Liver (tissue), 8 donors: ENCODE measurements at regions not wholly inside any gene's neighbourhood (a gene's known extent, or its start where the extent isn't known, plus 50 kb on each side); places are given as distances from the start of the nearest gene placed in this dataset.

Experiments used
- DNase-seq: peaks from one replicate; pipeline ENCODE4 v3.0.0-alpha.2; 2017; ENCODE audit warnings: low spot score
- H3K27ac ChIP-seq, 2 donors: one replicate each; pipeline ENCODE4 v1.7.0; 2013; ENCODE audit warnings: inconsistent platforms in 2 of 2, low read length in 2 of 2, control low read depth in 1 of 2, low read depth in 1 of 2, mild to moderate bottlenecking in 1 of 2
- H3K27me3 ChIP-seq, 4 donors: one replicate each; pipeline versions ENCODE4 v1.6.1 to v1.7.0; 2013; ENCODE audit warnings: low read length in 3 of 4, inconsistent platforms in 1 of 4, mild to moderate bottlenecking in 1 of 4, moderate library complexity in 1 of 4; ENCODE audit not compliant: control insufficient read depth in 4 of 4, insufficient read depth in 4 of 4
- H3K36me3 ChIP-seq, 4 donors: one replicate each; pipeline versions ENCODE4 v1.6.1 to v1.7.0; 2013; ENCODE audit warnings: low read length in 3 of 4, mild to moderate bottlenecking in 3 of 4, low read depth in 1 of 4, moderate library complexity in 1 of 4; ENCODE audit not compliant: control insufficient read depth in 4 of 4, insufficient read depth in 3 of 4
- H3K4me1 ChIP-seq, 4 donors: one replicate each; pipeline versions ENCODE4 v1.6.1 to v1.7.0; 2013; ENCODE audit warnings: low read length in 3 of 4, mild to moderate bottlenecking in 3 of 4, moderate library complexity in 1 of 4; ENCODE audit not compliant: control insufficient read depth in 4 of 4, insufficient read depth in 4 of 4
- H3K4me3 ChIP-seq, 3 donors: one replicate each; pipeline versions ENCODE4 v1.6.1 to v1.7.0; 2013; ENCODE audit warnings: low read length in 3 of 3, control low read depth in 1 of 3, low read depth in 1 of 3, mild to moderate bottlenecking in 1 of 3
- H3K9ac ChIP-seq, 2 donors: one replicate each; pipeline ENCODE4 v1.7.0; 2013; ENCODE audit warnings: low read length in 2 of 2, mild to moderate bottlenecking in 2 of 2, moderate library complexity in 2 of 2, control low read depth in 1 of 2, low read depth in 1 of 2
- H3K9me3 ChIP-seq, 4 donors: one replicate each; pipeline versions ENCODE4 v1.6.1 to v1.7.0; 2013; ENCODE audit warnings: low read length in 3 of 4; ENCODE audit not compliant: control insufficient read depth in 4 of 4
- ATF3 ChIP-seq: IDR thresholded peaks from 2 replicates; pipeline ENCODE4 v1.6.1; 2016; ENCODE audit warnings: antibody characterized with exemption
- CTCF ChIP-seq: fragments of 150-350 bp; IDR thresholded peaks from 2 replicates; pipeline ENCODE4 v1.5.1; 2017; ENCODE audit warnings: improper control_type of control experiment, low read depth, low read length; ENCODE audit not compliant: missing input control
- EGR1 ChIP-seq, 2 donors: IDR thresholded peaks; 2 replicates each; pipeline ENCODE4 v1.6.1; 2016 to 2018; ENCODE audit warnings: antibody characterized with exemption in 2 of 2, low read depth in 2 of 2
- FOXA1 ChIP-seq: IDR thresholded peaks from 2 replicates; pipeline ENCODE4 v1.6.1; 2016; ENCODE audit warnings: antibody characterized with exemption
- FOXA2 ChIP-seq: IDR thresholded peaks from 2 replicates; pipeline ENCODE4 v1.6.1; 2016; ENCODE audit warnings: antibody characterized with exemption
- GABPA ChIP-seq, 2 donors: IDR thresholded peaks in 1 of 2; conservative IDR thresholded peaks in 1 of 2; 2 replicates each; pipeline ENCODE4 v1.6.1; 2016; ENCODE audit warnings: antibody characterized with exemption in 2 of 2, mild to moderate bottlenecking in 1 of 2, moderate library complexity in 1 of 2
- HNF4A ChIP-seq, 2 donors: conservative IDR thresholded peaks; 2 replicates each; pipeline ENCODE4 v1.6.1; 2016; ENCODE audit warnings: antibody characterized with exemption in 2 of 2, mild to moderate bottlenecking in 2 of 2
- HNF4G ChIP-seq: IDR thresholded peaks from 2 replicates; pipeline ENCODE4 v1.6.1; 2016; ENCODE audit warnings: antibody characterized with exemption
- JUND ChIP-seq, 2 donors: IDR thresholded peaks; 2 replicates each; pipeline ENCODE4 v1.6.1; 2016; ENCODE audit warnings: antibody characterized with exemption in 2 of 2
- MAX ChIP-seq: IDR thresholded peaks from 2 replicates; pipeline ENCODE4 v1.6.1; 2016; ENCODE audit warnings: antibody characterized with exemption
- NR2F2 ChIP-seq: IDR thresholded peaks from 2 replicates; pipeline ENCODE4 v1.6.1; 2016; ENCODE audit warnings: antibody characterized with exemption
- RAD21 ChIP-seq, 2 donors: IDR thresholded peaks; 2 replicates each; pipeline ENCODE4 v1.6.1; 2016; ENCODE audit warnings: antibody characterized with exemption in 2 of 2, mild to moderate bottlenecking in 2 of 2
- REST ChIP-seq: IDR thresholded peaks from 2 replicates; pipeline ENCODE4 v1.6.1; 2016; ENCODE audit warnings: antibody characterized with exemption, mild to moderate bottlenecking
- RXRA ChIP-seq, 2 donors: IDR thresholded peaks; 2 replicates each; pipeline ENCODE4 v1.6.1; 2017 to 2018; ENCODE audit warnings: antibody characterized with exemption in 2 of 2, mild to moderate bottlenecking in 1 of 2
- SP1 ChIP-seq: IDR thresholded peaks from 2 replicates; pipeline ENCODE4 v1.6.1; 2018; ENCODE audit warnings: antibody characterized with exemption, mild to moderate bottlenecking
- TAF1 ChIP-seq: conservative IDR thresholded peaks from 2 replicates; pipeline ENCODE4 v1.6.1; 2016; ENCODE audit warnings: antibody characterized with exemption, mild to moderate bottlenecking
- YY1 ChIP-seq: IDR thresholded peaks from 2 replicates; pipeline ENCODE4 v1.6.1; 2016; ENCODE audit warnings: antibody characterized with exemption, mild to moderate bottlenecking
- ZBTB33 ChIP-seq: IDR thresholded peaks from 2 replicates; pipeline ENCODE4 v1.6.1; 2016; ENCODE audit warnings: antibody characterized with exemption
- WGBS: extraction: QIAGEN DNeasy Blood & Tissue Kit; methylation state at CpG from one replicate; pipeline ENCODE4 v1.1.7; 2013; 5-methylcytosine and 5-hydroxymethylcytosine counted together
- donor health status: healthy.
- donor health status: healthy.
- donor health status: healthy.
- donor health status: healthy.
- donor health status: healthy.

GRCh38 chr4:153922148-153922547 lies 133.3 kb upstream of the SFRP2 start:
- TF ChIP-seq GABPA (IDR thresholded peaks at IDR 0.05 in 1 of 2, conservative IDR thresholded peaks at IDR 0.05 in 1 of 2) = no peak
- TF ChIP-seq JUND (IDR thresholded peaks at IDR 0.05) = no peak
- TF ChIP-seq EGR1 (IDR thresholded peaks at IDR 0.05; ENCODE audit: low read depth in 2 of 2) = no peak
- TF ChIP-seq ZBTB33 = no peak
- TF ChIP-seq SP1 = no peak
- TF ChIP-seq ATF3 = no peak
- TF ChIP-seq HNF4G = no peak
- TF ChIP-seq NR2F2 = no peak
- no peak for TF ChIP-seq FOXA1
- no peak for TF ChIP-seq FOXA2
- TF ChIP-seq REST = no peak
- TF ChIP-seq HNF4A (conservative IDR thresholded peaks at IDR 0.05) = no peak
- Histone ChIP-seq H3K27ac (no peak overlapping the region), H3K4me3 (no peak overlapping the region), H3K9me3 (no peaks in the 10 kb centered on the region), H3K36me3 (no peaks in the 10 kb centered on the region), H3K9ac (no peak overlapping the region), H3K4me1 (no peaks in the 10 kb centered on the region), H3K27me3 (peaks cover 0 to 3% (median 0%) of the 10 kb centered on the region in 4 donors)
- DNase-seq = no peak
- 68% methylated on average over 2 of the region's 2 CpGs for WGBS

- 75% methylated on average over 3 of the region's 3 CpGs for WGBS
- no peak overlapping the region for H3K27ac ChIP-seq
- peaks cover 0 to 3% (median 0%) of the 10 kb centered on the region in 4 donors for H3K27me3 ChIP-seq
- H3K4me1 ChIP-seq = no peaks in the 10 kb centered on the region
- no peaks in the 10 kb centered on the region for H3K36me3 ChIP-seq
- no peak overlapping the region for H3K4me3 ChIP-seq
- no peaks in the 10 kb centered on the region for H3K9me3 ChIP-seq
- H3K9ac ChIP-seq = no peak overlapping the region
- no peak for DNase-seq
- TF ChIP-seq ATF3 (no peak), HNF4G (no peak), REST (no peak), MAX (no peak), GABPA (IDR thresholded peaks at IDR 0.05 in 1 of 2, conservative IDR thresholded peaks at IDR 0.05 in 1 of 2) (no peak), TAF1 (no peak), SP1 (no peak), CTCF (no peak), RXRA (IDR thresholded peaks at IDR 0.05) (no peak), NR2F2 (no peak), RAD21 (IDR thresholded peaks at IDR 0.05) (no peak), FOXA2 (no peak), JUND (IDR thresholded peaks at IDR 0.05) (no peak), YY1 (no peak), ZBTB33 (no peak), FOXA1 (no peak), HNF4A (conservative IDR thresholded peaks at IDR 0.05) (no peak), EGR1 (IDR thresholded peaks at IDR 0.05; ENCODE audit: low read depth in 2 of 2) (no peak)
Measured at GRCh38 chr4:153919667-153920066, 130.8 kb upstream of the SFRP2 start.
